Ovary (tissue), 3 donors: ENCODE measurements at regions not wholly inside any gene's neighbourhood (a gene's known extent, or its start where the extent isn't known, plus 50 kb on each side); places are given as distances from the start of the nearest gene placed in this dataset.

Source experiments
- CTCF ChIP-seq, 3 donors: fragments of 450-650 bp in 2 of 3; fragments of 200-600 bp in 1 of 3; IDR thresholded peaks; one replicate each; pipeline versions ENCODE4 v1.5.1 to v1.8.0; 2016 to 2022; ENCODE audit warnings: antibody characterized with exemption in 3 of 3, mild to moderate bottlenecking in 1 of 3
- POLR2A ChIP-seq: fragments of 450-650 bp; IDR thresholded peaks from one replicate; pipeline ENCODE4 v1.6.1; 2017; ENCODE audit warnings: antibody characterized with exemption, mild to moderate bottlenecking, moderate library complexity
- donor health status: DM: no; HTN: no; CAD: no.

DNA sequence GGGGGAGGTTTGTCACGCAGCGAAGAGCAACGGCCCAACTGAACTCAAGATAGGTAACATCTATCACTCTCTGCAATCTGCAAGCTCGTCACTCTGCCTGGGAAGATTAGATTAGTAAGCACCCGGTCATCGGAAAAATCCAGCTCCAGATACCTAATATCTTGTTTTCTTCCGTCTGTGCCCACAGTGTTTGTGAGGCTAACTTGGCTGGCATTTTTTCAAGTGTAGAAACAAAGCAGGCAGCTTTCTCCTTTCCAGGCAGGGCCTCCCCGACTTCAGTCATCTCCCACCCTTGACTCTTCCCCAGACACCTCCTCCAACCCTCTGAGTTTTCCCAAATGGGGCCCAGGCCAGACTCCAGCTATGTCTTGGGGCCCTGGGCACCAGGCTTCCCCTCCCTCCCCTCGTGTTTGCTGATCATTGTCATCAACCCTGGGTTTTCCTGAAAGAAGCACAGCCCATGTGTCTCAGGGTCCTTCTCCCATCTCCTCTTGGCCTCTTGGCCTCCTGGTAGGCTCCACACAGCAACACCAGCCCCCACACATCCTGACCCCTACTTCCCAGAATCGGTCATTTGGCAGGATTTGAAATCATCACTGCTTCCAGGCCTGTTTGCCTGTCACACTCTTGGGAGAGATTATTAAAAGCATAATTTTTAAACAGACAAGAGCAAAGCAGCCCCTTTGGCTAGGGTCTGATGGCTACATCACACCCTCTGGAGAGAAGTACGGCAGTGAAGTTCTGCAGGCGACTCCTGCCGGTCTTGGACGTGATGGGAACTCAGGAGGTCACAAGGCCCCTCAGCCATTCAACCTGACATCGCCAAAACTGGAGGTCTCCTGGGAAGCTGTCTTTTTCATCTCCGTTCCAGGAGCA, 144.9 kb upstream of the ID2 start:
- TF ChIP-seq POLR2A (no peak), CTCF (IDR thresholded peaks at IDR 0.05) (no peak)
